Prostate gland (tissue), 2 donors: ENCODE measurements at regions not wholly inside any gene's neighbourhood (a gene's known extent, or its start where the extent isn't known, plus 50 kb on each side); places are given as distances from the start of the nearest gene placed in this dataset.

Experiments
- POLR2A ChIP-seq: fragments of 450-650 bp; IDR thresholded peaks from one replicate; pipeline ENCODE4 v1.6.1; 2016; ENCODE audit warnings: antibody characterized with exemption, mild to moderate bottlenecking
- TF ChIP-seq, protein P1 (sequence below), 4 experiments: fragments of 200-600 bp in 2 of 4; fragments of 450-650 bp in 2 of 4; sonication (generic) in 2 of 4; IDR thresholded peaks; 1 replicate in 3 of 4; 2 replicates in 1 of 4; pipeline ENCODE4 v1.5.1; 2016 to 2019; ENCODE audit warnings: antibody characterized with exemption in 4 of 4, mild to moderate bottlenecking in 2 of 4, moderate library complexity in 2 of 4

DNA sequence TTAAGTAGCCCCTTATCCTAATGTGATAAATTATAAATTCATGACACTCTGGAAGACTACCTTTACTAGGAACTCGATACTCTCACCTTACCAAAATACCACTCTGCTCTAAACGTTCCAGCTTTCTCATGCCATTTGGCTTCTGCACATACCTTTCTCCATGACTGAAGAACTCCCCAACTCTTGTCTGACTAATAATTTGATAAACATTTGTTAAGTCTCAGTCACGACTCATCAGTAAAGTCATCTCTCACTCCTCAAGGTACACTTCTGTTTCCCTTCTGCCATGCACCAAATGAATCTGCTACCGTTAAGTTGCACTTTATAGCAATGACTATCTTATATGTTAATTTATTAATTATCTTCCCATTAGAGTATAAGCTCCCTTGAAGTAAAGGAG lies 498.3 kb upstream of the NOVA1 start:
- TF ChIP-seq, protein P1, sequence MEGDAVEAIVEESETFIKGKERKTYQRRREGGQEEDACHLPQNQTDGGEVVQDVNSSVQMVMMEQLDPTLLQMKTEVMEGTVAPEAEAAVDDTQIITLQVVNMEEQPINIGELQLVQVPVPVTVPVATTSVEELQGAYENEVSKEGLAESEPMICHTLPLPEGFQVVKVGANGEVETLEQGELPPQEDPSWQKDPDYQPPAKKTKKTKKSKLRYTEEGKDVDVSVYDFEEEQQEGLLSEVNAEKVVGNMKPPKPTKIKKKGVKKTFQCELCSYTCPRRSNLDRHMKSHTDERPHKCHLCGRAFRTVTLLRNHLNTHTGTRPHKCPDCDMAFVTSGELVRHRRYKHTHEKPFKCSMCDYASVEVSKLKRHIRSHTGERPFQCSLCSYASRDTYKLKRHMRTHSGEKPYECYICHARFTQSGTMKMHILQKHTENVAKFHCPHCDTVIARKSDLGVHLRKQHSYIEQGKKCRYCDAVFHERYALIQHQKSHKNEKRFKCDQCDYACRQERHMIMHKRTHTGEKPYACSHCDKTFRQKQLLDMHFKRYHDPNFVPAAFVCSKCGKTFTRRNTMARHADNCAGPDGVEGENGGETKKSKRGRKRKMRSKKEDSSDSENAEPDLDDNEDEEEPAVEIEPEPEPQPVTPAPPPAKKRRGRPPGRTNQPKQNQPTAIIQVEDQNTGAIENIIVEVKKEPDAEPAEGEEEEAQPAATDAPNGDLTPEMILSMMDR (IDR thresholded peaks at IDR 0.05) = no peak
- TF ChIP-seq POLR2A = no peak
